HEK293 (cell line): ENCODE measurements at regions not wholly inside any gene's neighbourhood (a gene's known extent, or its start where the extent isn't known, plus 50 kb on each side); places are given as distances from the start of the nearest gene placed in this dataset.

ENCODE experiments used
- CTCF ChIA-PET: fragments of 350-600 bp; formaldehyde crosslinking; extraction: SDS; loops from one replicate; lab custom pipeline; 2021; ENCODE audit warnings: antibody characterized with exemption; lab: Yijun Ruan, JAX
- POLR2A ChIA-PET: fragments of 300-600 bp; formaldehyde crosslinking; extraction: SDS; loops from one replicate; lab custom pipeline; 2020; ENCODE audit warnings: antibody characterized with exemption, inconsistent platforms; lab: Yijun Ruan, JAX
- H3K27ac ChIP-seq: fragments of 200-500 bp; sonication (Bioruptor generic); 2 replicates; pipeline ENCODE4 v1.5.1; 2014; ENCODE audit warnings: low read depth, low read length, control low read depth, inconsistent platforms; ENCODE audit errors: extremely low read depth
- H3K36me3 ChIP-seq, 2 experiments: fragments of 200-500 bp in 1 of 2; sonication (Bioruptor generic) in 1 of 2; 1 replicate in 1 of 2; 2 replicates in 1 of 2; pipeline ENCODE4 v1.5.1; 2014 to 2017; ENCODE audit warnings: inconsistent platforms in 2 of 2, low read length in 2 of 2; ENCODE audit not compliant: control insufficient read depth in 2 of 2, insufficient read depth in 1 of 2
- H3K4me1 ChIP-seq: fragments of 200-500 bp; sonication (Bioruptor generic); 2 replicates; pipeline ENCODE4 v1.5.1; 2014; ENCODE audit warnings: mild to moderate bottlenecking, low read length, inconsistent platforms; ENCODE audit not compliant: control insufficient read depth, insufficient read depth
- H3K4me3 ChIP-seq: 2 replicates; pipeline ENCODE4 v1.5.1; 2011; ENCODE audit warnings: low read depth, mild to moderate bottlenecking, control low read depth, low read length, moderate library complexity
- H3K9me3 ChIP-seq: fragments of 200-500 bp; sonication (Bioruptor generic); 2 replicates; pipeline ENCODE4 v1.5.1; 2014; ENCODE audit warnings: low read depth, low read length, inconsistent platforms; ENCODE audit not compliant: control insufficient read depth, insufficient read depth
- BCL11A ChIP-seq: fragments of 450-650 bp; formaldehyde crosslinking; IDR thresholded peaks from 2 replicates; pipeline ENCODE4 v1.5.1; 2016; ENCODE audit warnings: low read depth, missing biosample characterization, missing genetic modification characterization
- GLIS1 ChIP-seq: fragments of 450-650 bp; formaldehyde crosslinking; IDR thresholded peaks from 2 replicates; pipeline ENCODE4 v1.5.1; 2016; ENCODE audit warnings: missing biosample characterization, missing genetic modification characterization
- HOXD13 ChIP-seq: sonication (generic); formaldehyde crosslinking; IDR thresholded peaks from 2 replicates; pipeline ENCODE4 v1.8.0; 2022; ENCODE audit warnings: missing genetic modification reagents, borderline replicate concordance
- OSR2 ChIP-seq: fragments of 450-650 bp; formaldehyde crosslinking; IDR thresholded peaks from 2 replicates; pipeline ENCODE4 v1.5.1; 2016; ENCODE audit warnings: missing biosample characterization, missing genetic modification characterization
- SETDB1 ChIP-seq: IDR thresholded peaks from one replicate; pipeline ENCODE4 v1.6.1; 2017; ENCODE audit warnings: mild to moderate bottlenecking, low read length, moderate library complexity, mixed read lengths; ENCODE audit not compliant: insufficient read length
- ZFHX2 ChIP-seq: fragments of 450-650 bp; formaldehyde crosslinking; conservative IDR thresholded peaks from 2 replicates; pipeline ENCODE4 v1.5.1; 2016; ENCODE audit warnings: missing biosample characterization, missing genetic modification characterization
- ZNF10 ChIP-seq: fragments of 450-650 bp; formaldehyde crosslinking; IDR thresholded peaks from 2 replicates; pipeline ENCODE4 v1.5.1; 2017; ENCODE audit warnings: missing biosample characterization, missing genetic modification characterization
- ZNF121 ChIP-seq: fragments of 450-650 bp; formaldehyde crosslinking; IDR thresholded peaks from 2 replicates; pipeline ENCODE4 v1.5.1; 2016; ENCODE audit warnings: missing biosample characterization, missing genetic modification characterization
- ZNF132 ChIP-seq: fragments of 450-650 bp; formaldehyde crosslinking; IDR thresholded peaks from 2 replicates; pipeline ENCODE4 v1.5.1; 2017; ENCODE audit warnings: missing biosample characterization, missing genetic modification characterization, borderline replicate concordance
- ZNF19 ChIP-seq: fragments of 450-650 bp; formaldehyde crosslinking; IDR thresholded peaks from 2 replicates; pipeline ENCODE4; 2016; ENCODE audit warnings: missing biosample characterization, missing genetic modification characterization, low read depth
- ZNF2 ChIP-seq: fragments of 450-650 bp; formaldehyde crosslinking; IDR thresholded peaks from 2 replicates; pipeline ENCODE4 v1.5.1; 2016; ENCODE audit warnings: missing biosample characterization, missing genetic modification characterization
- ZNF214 ChIP-seq: fragments of 450-650 bp; formaldehyde crosslinking; IDR thresholded peaks from 2 replicates; pipeline ENCODE4 v1.5.1; 2017; ENCODE audit warnings: missing biosample characterization, mild to moderate bottlenecking, missing genetic modification characterization, borderline replicate concordance
- ZNF266 ChIP-seq: fragments of 450-650 bp; formaldehyde crosslinking; IDR thresholded peaks from 2 replicates; pipeline ENCODE4 v1.5.1; 2016; ENCODE audit warnings: missing biosample characterization, missing genetic modification characterization, low read depth
- ZNF292 ChIP-seq: fragments of 450-650 bp; formaldehyde crosslinking; IDR thresholded peaks from 2 replicates; pipeline ENCODE4 v1.5.1; 2016; ENCODE audit warnings: low read depth, missing biosample characterization, missing genetic modification characterization, borderline replicate concordance
- ZNF335 ChIP-seq: fragments of 450-650 bp; formaldehyde crosslinking; conservative IDR thresholded peaks from 2 replicates; pipeline ENCODE4 v1.5.1; 2016; ENCODE audit warnings: missing biosample characterization, missing genetic modification characterization
- ZNF433 ChIP-seq: fragments of 450-650 bp; formaldehyde crosslinking; IDR thresholded peaks from 2 replicates; pipeline ENCODE4 v1.5.1; 2016; ENCODE audit warnings: missing biosample characterization, missing genetic modification characterization, low read depth
- ZNF544 ChIP-seq: fragments of 450-650 bp; formaldehyde crosslinking; IDR thresholded peaks from 2 replicates; pipeline ENCODE4 v1.5.0; 2017; ENCODE audit warnings: missing biosample characterization, missing genetic modification characterization
- ZNF600 ChIP-seq: fragments of 450-650 bp; formaldehyde crosslinking; IDR thresholded peaks from 2 replicates; pipeline ENCODE4 v1.5.1; 2016; ENCODE audit warnings: missing biosample characterization, missing genetic modification characterization
- ZNF624 ChIP-seq: fragments of 450-650 bp; formaldehyde crosslinking; IDR thresholded peaks from 2 replicates; pipeline ENCODE4 v1.5.1; 2017; ENCODE audit warnings: missing biosample characterization, missing genetic modification characterization
- ZNF677 ChIP-seq: fragments of 450-650 bp; IDR thresholded peaks from 2 replicates; pipeline ENCODE4 v1.5.0; 2018; ENCODE audit warnings: missing biosample characterization, mild to moderate bottlenecking, missing genetic modification characterization, moderate library complexity
- ZNF704 ChIP-seq: fragments of 450-650 bp; formaldehyde crosslinking; IDR thresholded peaks from 2 replicates; pipeline ENCODE4 v1.5.1; 2016; ENCODE audit warnings: missing biosample characterization, missing genetic modification characterization
- ZNF777 ChIP-seq: fragments of 450-650 bp; formaldehyde crosslinking; IDR thresholded peaks from 2 replicates; pipeline ENCODE4 v1.5.1; 2017; ENCODE audit warnings: missing biosample characterization, missing genetic modification characterization, borderline replicate concordance
- ZSCAN23 ChIP-seq: fragments of 450-650 bp; formaldehyde crosslinking; IDR thresholded peaks from 2 replicates; pipeline ENCODE4 v1.5.1; 2016; ENCODE audit warnings: missing biosample characterization, missing genetic modification characterization
- TF ChIP-seq, protein P1 (sequence below): fragments of 450-650 bp; formaldehyde crosslinking; IDR thresholded peaks from 2 replicates; pipeline ENCODE4 v1.5.1; 2017; ENCODE audit warnings: missing biosample characterization, missing genetic modification characterization
- TF ChIP-seq, protein P2 (sequence below): fragments of 450-650 bp; formaldehyde crosslinking; IDR thresholded peaks from 2 replicates; pipeline ENCODE4 v1.5.1; 2017; ENCODE audit warnings: missing biosample characterization, missing genetic modification characterization
- TF ChIP-seq, protein P3 (sequence below): fragments of 450-650 bp; formaldehyde crosslinking; IDR thresholded peaks from 2 replicates; pipeline ENCODE4 v1.5.1; 2017; ENCODE audit warnings: missing biosample characterization, mild to moderate bottlenecking, missing genetic modification characterization, moderate library complexity
- TF ChIP-seq, protein P4 (sequence below): fragments of 450-650 bp; formaldehyde crosslinking; IDR thresholded peaks from 2 replicates; pipeline ENCODE4 v1.5.1; 2016; ENCODE audit warnings: missing biosample characterization, missing genetic modification characterization

DNA sequence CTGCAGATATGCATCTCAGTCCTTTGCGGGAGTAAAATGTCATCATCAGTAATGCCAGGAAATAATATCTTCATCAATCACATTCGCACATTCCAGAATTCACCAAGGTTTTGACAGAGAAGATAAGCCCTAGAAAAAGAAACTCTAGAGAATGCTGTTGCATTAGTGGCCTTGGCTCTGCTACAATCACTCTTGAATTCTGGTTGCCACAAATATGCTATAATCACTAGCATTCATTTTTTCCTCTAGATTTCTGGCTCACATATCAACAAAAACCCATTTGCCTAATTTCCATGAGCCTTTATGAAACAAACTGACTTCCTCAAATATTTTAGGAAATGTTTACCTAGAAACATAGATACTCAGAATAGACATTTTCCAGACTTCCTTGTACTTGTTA, 653.4 kb downstream of the ANXA1 start:
- H3K9me3 ChIP-seq, result no peaks in the 10 kb centered on the region
- TF ChIP-seq ZNF266 (tag by site-specific recombination) (no peak), GLIS1 (tag by site-specific recombination) (no peak), SETDB1 (no peak), ZNF292 (no peak), ZNF19 (tag by site-specific recombination) (no peak), BCL11A (tag by site-specific recombination) (no peak), ZFHX2 (no peak), ZNF624 (tag by site-specific recombination) (no peak), ZSCAN23 (tag by site-specific recombination) (no peak)
- TF ChIP-seq, protein P1, sequence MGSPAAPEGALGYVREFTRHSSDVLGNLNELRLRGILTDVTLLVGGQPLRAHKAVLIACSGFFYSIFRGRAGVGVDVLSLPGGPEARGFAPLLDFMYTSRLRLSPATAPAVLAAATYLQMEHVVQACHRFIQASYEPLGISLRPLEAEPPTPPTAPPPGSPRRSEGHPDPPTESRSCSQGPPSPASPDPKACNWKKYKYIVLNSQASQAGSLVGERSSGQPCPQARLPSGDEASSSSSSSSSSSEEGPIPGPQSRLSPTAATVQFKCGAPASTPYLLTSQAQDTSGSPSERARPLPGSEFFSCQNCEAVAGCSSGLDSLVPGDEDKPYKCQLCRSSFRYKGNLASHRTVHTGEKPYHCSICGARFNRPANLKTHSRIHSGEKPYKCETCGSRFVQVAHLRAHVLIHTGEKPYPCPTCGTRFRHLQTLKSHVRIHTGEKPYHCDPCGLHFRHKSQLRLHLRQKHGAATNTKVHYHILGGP (tag by site-specific recombination), result no peak
- H3K36me3 ChIP-seq, result no peaks in the 10 kb centered on the region
- no peak overlapping the region for H3K27ac ChIP-seq
- no peak overlapping the region for H3K4me3 ChIP-seq
- H3K4me1 ChIP-seq, result no peaks in the 10 kb centered on the region
- ChIA-PET POLR2A (no interaction called here), CTCF (no interaction called here)

- Histone ChIP-seq H3K4me3 (no peak overlapping the region), H3K27ac (no peak overlapping the region), H3K36me3 (no peaks in the 10 kb centered on the region), H3K4me1 (no peaks in the 10 kb centered on the region), H3K9me3 (no peaks in the 10 kb centered on the region)
- TF ChIP-seq HOXD13 (CRISPR knock-in tag), result no peak
- TF ChIP-seq, protein P2, sequence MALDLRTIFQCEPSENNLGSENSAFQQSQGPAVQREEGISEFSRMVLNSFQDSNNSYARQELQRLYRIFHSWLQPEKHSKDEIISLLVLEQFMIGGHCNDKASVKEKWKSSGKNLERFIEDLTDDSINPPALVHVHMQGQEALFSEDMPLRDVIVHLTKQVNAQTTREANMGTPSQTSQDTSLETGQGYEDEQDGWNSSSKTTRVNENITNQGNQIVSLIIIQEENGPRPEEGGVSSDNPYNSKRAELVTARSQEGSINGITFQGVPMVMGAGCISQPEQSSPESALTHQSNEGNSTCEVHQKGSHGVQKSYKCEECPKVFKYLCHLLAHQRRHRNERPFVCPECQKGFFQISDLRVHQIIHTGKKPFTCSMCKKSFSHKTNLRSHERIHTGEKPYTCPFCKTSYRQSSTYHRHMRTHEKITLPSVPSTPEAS (tag by site-specific recombination), result no peak
- no peak for TF ChIP-seq OSR2 (tag by site-specific recombination)
- TF ChIP-seq ZNF433, result no peak
- TF ChIP-seq ZNF704, result no peak
- no peak for TF ChIP-seq ZNF121 (tag by site-specific recombination)
- TF ChIP-seq ZNF777 (tag by site-specific recombination), result no peak
- no peak for TF ChIP-seq ZNF600
- no peak for TF ChIP-seq ZNF2 (tag by site-specific recombination)
- TF ChIP-seq ZNF544 (tag by site-specific recombination), result no peak
- POLR2A ChIA-PET, result no interaction called here
- CTCF ChIA-PET, result no interaction called here
Observed at GRCh38 chr9:73805853-73806458, 654.3 kb downstream of the ANXA1 start.

- ChIA-PET POLR2A (no interaction called here), CTCF (no interaction called here)
- Histone ChIP-seq H3K27ac (no peak overlapping the region), H3K9me3 (no peaks in the 10 kb centered on the region), H3K4me1 (no peaks in the 10 kb centered on the region), H3K4me3 (no peak overlapping the region), H3K36me3 (no peaks in the 10 kb centered on the region)
- TF ChIP-seq ZNF132 (tag by site-specific recombination) (no peak), ZNF335 (tag by site-specific recombination) (no peak), ZNF10 (no peak), ZNF677 (no peak), ZNF214 (tag by site-specific recombination) (no peak)
- TF ChIP-seq, protein P3, sequence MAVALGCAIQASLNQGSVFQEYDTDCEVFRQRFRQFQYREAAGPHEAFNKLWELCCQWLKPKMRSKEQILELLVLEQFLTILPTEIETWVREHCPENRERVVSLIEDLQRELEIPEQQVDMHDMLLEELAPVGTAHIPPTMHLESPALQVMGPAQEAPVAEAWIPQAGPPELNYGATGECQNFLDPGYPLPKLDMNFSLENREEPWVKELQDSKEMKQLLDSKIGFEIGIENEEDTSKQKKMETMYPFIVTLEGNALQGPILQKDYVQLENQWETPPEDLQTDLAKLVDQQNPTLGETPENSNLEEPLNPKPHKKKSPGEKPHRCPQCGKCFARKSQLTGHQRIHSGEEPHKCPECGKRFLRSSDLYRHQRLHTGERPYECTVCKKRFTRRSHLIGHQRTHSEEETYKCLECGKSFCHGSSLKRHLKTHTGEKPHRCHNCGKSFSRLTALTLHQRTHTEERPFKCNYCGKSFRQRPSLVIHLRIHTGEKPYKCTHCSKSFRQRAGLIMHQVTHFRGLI (tag by site-specific recombination), result no peak
- TF ChIP-seq, protein P4, sequence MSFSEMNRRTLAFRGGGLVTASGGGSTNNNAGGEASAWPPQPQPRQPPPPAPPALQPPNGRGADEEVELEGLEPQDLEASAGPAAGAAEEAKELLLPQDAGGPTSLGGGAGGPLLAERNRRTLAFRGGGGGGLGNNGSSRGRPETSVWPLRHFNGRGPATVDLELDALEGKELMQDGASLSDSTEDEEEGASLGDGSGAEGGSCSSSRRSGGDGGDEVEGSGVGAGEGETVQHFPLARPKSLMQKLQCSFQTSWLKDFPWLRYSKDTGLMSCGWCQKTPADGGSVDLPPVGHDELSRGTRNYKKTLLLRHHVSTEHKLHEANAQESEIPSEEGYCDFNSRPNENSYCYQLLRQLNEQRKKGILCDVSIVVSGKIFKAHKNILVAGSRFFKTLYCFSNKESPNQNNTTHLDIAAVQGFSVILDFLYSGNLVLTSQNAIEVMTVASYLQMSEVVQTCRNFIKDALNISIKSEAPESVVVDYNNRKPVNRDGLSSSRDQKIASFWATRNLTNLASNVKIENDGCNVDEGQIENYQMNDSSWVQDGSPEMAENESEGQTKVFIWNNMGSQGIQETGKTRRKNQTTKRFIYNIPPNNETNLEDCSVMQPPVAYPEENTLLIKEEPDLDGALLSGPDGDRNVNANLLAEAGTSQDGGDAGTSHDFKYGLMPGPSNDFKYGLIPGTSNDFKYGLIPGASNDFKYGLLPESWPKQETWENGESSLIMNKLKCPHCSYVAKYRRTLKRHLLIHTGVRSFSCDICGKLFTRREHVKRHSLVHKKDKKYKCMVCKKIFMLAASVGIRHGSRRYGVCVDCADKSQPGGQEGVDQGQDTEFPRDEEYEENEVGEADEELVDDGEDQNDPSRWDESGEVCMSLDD (tag by site-specific recombination), result no peak
- TF ChIP-seq, all 188 proteins: peak for 0
Observed at GRCh38 chr9:73806876-73807275, 655.2 kb downstream of the ANXA1 start.
